GM21619 (cell line): ENCODE measurements at regions not wholly inside any gene's neighbourhood (a gene's known extent, or its start where the extent isn't known, plus 50 kb on each side); places are given as distances from the start of the nearest gene placed in this dataset.

Source experiments
- ATAC-seq: cut with Tn5 transposase; IDR thresholded peaks from one replicate; pipeline ENCODE4 v1.9.1; 2021; ENCODE audit not compliant: unreplicated experiment

- no peak for ATAC-seq
Observed at GRCh38 chr9:18331808-18332209, 142.1 kb upstream of the ADAMTSL1 start.

DNA sequence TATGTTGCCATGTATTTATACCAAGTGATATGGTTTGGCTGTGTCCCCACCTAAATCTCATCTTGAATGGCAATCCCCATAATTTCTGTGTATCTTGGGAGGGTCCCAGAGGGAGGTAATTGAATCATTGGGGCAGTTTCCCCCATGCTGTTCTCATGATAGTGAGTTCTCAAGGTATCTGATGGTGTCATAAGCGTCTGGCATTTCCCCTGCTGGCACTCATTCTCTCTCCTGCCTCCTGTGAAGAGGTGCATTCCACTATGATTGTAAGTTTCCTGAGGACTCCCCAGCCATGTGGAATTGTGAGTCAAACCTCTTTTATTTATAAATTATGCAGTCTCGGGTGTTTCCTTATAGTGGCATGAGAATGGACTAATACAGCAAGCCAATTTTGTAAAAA lies 140.8 kb upstream of the ADAMTSL1 start:
- no peak for ATAC-seq

GRCh38 chr9:18335825-18336224 lies 138.1 kb upstream of the ADAMTSL1 start:
- ATAC-seq = no peak

- ATAC-seq = no peak
Observed at GRCh38 chr9:18338042-18338441, 135.9 kb upstream of the ADAMTSL1 start.

GRCh38 chr9:18343784-18344183 lies 130.2 kb upstream of the ADAMTSL1 start:
- ATAC-seq = no peak

GRCh38 chr9:18346745-18347144 lies 127.2 kb upstream of the ADAMTSL1 start:
- no peak for ATAC-seq

DNA sequence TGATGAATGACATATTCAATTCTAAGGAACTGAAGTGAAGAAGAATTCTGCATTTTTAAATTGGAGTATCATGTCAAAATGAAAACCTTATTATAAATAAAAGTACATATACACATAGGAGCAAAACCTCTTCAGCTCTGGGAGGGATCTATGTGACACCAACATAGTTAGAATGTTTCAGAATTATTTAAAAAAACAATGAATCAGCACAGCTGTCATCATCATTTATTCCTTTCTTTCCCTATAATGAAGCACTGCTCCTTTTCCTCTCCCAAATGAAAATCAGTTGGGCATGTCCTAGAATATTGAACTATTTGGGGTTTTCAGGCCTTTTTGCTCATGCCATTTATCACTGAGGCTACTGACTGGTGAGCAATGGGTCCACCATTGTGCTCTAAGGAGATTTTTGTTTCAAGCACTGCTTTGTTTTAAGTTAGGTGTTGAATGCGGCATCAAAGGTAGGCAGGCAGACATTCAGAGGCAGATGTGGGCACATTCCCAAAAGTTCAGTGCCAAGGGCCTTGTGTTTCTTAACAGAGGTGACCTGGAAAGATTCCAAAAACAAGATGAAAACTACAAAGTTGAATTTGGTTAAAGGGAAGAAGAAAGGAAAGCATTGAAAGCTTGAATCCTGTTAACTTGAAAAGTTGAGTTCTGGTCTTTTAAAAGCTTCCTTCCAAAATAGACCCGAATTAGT lies 126.4 kb upstream of the ADAMTSL1 start:
- ATAC-seq = no peak

DNA sequence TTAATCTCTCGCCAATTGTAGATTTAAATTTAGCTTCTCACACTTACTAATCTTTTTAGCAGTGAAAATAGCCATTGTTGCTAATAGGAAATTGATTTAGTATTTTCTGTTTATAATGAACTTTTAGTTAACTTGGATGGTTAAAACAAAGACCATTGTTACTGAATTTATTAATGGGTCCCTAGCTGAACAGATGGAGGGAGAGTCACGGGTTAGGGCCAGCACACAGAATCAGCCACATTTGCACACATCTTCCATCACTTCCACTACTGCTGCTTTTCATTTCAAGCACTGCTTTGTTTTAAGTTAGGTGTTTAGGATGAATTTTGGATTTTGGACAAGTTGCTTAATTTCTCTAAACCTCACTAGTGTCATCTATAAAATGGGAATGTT lies 125.9 kb upstream of the ADAMTSL1 start:
- ATAC-seq = no peak

DNA sequence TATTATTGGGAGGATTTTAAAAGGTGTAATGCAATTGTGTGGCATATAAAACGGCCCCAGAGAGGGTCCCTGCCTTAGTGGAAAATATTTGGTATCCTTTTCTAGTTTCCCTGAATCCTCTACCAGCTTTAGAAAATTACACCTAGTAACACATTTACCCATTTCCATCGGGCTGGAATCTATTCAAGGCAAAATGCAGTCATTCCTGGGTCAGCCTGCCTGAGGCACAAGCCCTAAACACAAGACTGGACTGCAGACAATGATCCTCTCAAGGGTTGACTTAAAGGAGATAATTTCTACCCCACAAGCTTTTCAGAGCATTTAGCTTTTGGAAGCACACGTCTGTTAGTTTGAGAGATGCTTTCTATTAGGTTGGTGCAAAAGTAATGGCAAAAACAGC lies 124.4 kb upstream of the ADAMTSL1 start:
- ATAC-seq = no peak

DNA sequence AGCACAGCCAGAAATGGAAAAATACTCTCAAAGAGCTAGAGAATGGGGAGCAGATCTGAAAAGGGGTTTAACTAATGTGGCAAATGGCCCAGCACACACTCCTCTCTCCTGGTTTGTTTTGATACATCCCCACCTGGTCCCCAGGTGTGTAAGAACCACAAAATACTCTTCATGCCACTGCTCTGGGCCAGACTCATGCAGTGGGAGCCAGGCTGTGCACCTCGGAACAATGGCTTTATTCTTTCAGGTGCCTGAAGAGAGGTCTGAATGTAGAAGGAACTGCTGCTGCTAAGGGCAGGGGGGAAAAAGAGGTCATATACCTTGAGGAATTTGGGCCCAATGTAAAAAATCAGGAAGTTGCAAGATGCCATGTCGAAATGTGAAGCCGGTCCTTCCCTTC lies 123.9 kb upstream of the ADAMTSL1 start:
- ATAC-seq = no peak

- no peak for ATAC-seq
Observed at GRCh38 chr9:18350995-18351595, 122.9 kb upstream of the ADAMTSL1 start.

- no peak for ATAC-seq
Observed at GRCh38 chr9:18352711-18353110, 121.2 kb upstream of the ADAMTSL1 start.

DNA sequence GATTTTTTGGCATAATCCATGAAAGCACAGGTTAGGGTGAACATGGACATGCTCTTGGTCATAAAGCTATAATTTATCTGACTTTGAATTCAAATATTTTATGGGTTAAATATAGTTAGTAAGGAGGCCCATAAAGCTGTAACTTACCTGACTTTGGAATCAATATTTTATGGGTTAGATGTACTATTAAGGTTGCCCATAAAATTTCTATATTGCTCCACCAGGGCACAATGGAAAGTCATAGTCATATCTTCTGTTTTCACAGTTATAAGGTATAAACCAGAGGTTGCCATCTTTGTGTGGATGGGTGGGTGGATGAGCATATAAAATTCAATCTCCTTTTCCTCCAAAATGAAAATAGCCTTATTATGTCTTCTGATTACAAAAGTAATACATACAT lies 120.5 kb upstream of the ADAMTSL1 start:
- ATAC-seq = no peak

DNA sequence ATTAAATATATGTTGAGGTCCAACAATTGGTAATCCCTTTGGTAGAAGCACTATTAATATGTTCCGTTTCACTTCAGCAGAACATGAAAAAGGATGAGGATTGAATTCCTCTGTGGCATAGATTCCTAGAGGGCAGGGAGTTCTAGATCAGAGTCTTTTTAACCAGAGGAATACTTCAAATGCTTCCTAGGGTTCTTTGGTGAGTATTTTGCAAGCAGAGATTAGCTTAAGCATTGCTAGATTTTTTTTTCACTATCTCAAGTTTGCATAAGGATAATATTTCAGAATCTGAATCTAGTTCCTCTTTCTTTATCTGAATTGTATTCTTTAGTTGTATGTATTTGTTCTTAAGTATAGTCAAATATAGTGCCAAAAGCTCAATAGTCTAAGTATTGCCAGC lies 116.6 kb upstream of the ADAMTSL1 start:
- ATAC-seq = no peak

DNA sequence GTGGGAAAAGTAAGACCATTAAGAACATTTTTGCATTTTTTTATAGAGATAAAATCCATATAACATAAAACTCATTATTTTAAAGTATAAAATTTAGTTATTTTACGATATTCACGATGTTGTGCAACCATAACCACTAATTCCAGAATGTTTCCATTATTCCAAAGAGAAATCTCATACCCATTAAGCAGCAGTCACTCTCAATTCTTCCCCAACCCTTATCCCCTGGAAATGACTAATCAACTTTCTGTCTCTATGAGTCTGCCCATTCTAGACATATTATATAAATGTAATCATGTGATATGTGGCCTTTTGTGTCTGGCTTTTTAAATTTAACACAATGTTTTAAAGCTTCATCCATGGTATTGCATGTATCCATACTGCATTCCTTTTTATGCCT lies 115.6 kb upstream of the ADAMTSL1 start:
- no peak for ATAC-seq

- no peak for ATAC-seq
Observed at GRCh38 chr9:18359335-18359734, 114.6 kb upstream of the ADAMTSL1 start.

DNA sequence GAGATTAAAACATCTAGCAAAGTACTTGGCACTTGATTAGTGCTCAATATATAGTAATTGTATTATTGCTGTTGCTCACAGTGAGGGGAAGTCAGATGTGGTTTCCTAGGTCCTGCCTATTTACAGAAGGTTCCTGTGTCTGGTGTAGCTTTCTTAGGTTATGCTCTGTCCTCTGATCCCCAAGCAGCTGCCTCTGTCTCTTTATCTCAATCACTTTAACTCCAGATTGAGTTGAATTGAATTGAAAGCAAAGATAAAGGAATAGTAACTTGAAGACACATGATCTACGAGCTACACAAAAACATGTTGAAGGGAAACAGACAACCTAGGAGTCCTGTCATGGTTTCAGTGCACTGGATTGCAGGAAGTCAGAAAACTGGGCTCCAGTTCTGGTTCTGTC lies 113.9 kb upstream of the ADAMTSL1 start:
- ATAC-seq = no peak

DNA sequence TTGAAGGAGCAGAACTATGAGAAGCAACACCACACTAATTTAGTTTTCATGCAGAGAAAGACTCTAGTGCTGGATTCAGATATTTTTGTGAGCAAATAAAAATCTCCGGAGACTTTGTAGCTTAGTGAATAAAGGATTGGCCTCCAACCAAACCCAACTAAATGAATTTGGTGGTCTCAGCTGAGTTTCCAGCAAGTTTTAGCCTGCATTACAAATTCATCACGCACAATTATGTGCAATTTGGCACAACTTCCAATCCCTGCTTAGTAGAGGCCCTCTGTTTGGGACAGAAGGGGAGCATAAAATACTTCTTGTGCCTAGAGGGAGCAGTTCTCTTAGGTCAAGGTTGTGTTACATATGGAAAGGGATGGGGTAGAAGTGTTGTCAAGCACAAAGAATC lies 112.3 kb upstream of the ADAMTSL1 start:
- no peak for ATAC-seq

- ATAC-seq = no peak
Observed at GRCh38 chr9:18362166-18362565, 111.8 kb upstream of the ADAMTSL1 start.

GRCh38 chr9:18362901-18363685 lies 110.9 kb upstream of the ADAMTSL1 start:
- no peak for ATAC-seq

DNA sequence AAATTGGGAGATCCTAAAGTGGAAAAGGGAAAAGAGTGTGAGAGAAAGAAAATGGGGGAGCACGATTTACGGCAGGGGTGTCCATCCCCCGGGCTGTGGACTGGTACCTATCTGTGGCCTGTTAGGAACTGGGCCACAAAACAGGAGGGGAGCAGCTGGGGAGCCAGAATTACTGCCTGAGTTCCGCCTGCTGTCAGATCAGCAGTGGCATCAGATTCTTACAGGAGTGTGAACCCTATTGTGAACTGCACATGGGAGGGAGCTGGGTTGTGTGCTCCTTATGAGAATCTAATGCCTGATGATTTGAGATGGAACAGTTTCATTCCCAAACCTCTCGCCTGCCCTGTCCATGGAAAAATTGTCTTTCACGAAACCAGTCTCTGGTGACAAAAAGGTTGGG lies 108.3 kb upstream of the ADAMTSL1 start:
- ATAC-seq = no peak

DNA sequence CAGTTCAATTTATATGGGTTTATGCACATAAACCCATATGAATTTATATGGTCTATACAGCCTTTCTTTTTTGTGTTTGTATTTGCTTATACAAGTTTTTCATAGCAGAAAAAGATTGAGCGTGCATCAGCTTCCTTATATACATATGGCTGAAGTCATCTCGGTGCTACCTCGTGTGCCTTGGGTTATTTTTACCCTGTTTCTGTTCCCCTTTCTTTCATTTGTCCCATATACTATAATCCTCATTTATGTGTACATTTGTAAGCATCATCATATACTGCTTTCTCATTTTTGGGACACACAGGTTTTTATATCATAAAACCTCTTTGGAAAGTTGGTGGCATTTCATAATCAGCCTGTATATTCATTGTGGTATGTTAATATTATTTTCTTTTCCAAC lies 107.8 kb upstream of the ADAMTSL1 start:
- no peak for ATAC-seq
